Activated naive CD4-positive, alpha-beta T cell treated with anti-CD3 and anti-CD28 coated beads, Interleukin-2, amount 50 U/mL, for 24 hours (primary cell): ENCODE measurements at regions not wholly inside any gene's neighbourhood (a gene's known extent, or its start where the extent isn't known, plus 50 kb on each side); places are given as distances from the start of the nearest gene placed in this dataset.

ENCODE experiments used
- H3K27ac Mint-ChIP-seq: one replicate; pipeline ENCODE4 v1.8.0; 2021; ENCODE audit warnings: mild to moderate bottlenecking, mixed read lengths
- H3K27me3 Mint-ChIP-seq: one replicate; pipeline ENCODE4 v1.8.0; 2021; ENCODE audit warnings: mixed read lengths
- H3K36me3 Mint-ChIP-seq: one replicate; pipeline ENCODE4 v1.8.0; 2021; ENCODE audit warnings: mixed read lengths
- H3K4me1 Mint-ChIP-seq: one replicate; pipeline ENCODE4 v1.8.0; 2021; ENCODE audit warnings: mixed read lengths
- H3K4me3 Mint-ChIP-seq: one replicate; pipeline ENCODE4 v1.8.0; 2021; ENCODE audit warnings: mild to moderate bottlenecking, mixed read lengths
- H3K9me3 Mint-ChIP-seq: one replicate; pipeline ENCODE4 v1.8.0; 2021; ENCODE audit warnings: mixed read lengths

- Mint-ChIP-seq H3K9me3 (peaks cover 6% of the 10 kb centered on the region), H3K27me3 (no peaks in the 10 kb centered on the region)
Observed at GRCh38 chr4:1469043-1469442, 62.8 kb upstream of the NKX1-1 start.

GRCh38 chr4:1467581-1468458, 61.6 kb upstream of the NKX1-1 start:
- no peaks in the 10 kb centered on the region for H3K36me3 Mint-ChIP-seq
- H3K27me3 Mint-ChIP-seq: no peaks in the 10 kb centered on the region
- H3K4me3 Mint-ChIP-seq: no peak overlapping the region
- H3K27ac Mint-ChIP-seq: no peak overlapping the region
- H3K9me3 Mint-ChIP-seq: peaks cover 6% of the 10 kb centered on the region
- no peaks in the 10 kb centered on the region for H3K4me1 Mint-ChIP-seq

More at GRCh38 chr4:1469043-1469442, 62.8 kb upstream of the NKX1-1 start:
- Mint-ChIP-seq H3K36me3 (no peaks in the 10 kb centered on the region), H3K4me3 (no peak overlapping the region), H3K27ac (no peak overlapping the region), H3K4me1 (no peaks in the 10 kb centered on the region)

- Mint-ChIP-seq H3K4me3 (no peak overlapping the region), H3K4me1 (no peaks in the 10 kb centered on the region), H3K9me3 (peaks cover 6% of the 10 kb centered on the region), H3K27me3 (peaks cover 1% of the 10 kb centered on the region), H3K27ac (no peak overlapping the region), H3K36me3 (no peaks in the 10 kb centered on the region)
Observed at GRCh38 chr4:1466863-1467165, 60.6 kb upstream of the NKX1-1 start.

GRCh38 chr4:1466034-1466862, 60.0 kb upstream of the NKX1-1 start:
- Mint-ChIP-seq H3K9me3 (peaks cover 6% of the 10 kb centered on the region), H3K27ac (no peak overlapping the region), H3K4me3 (no peak overlapping the region), H3K36me3 (no peaks in the 10 kb centered on the region), H3K27me3 (peaks cover 4% of the 10 kb centered on the region), H3K4me1 (no peaks in the 10 kb centered on the region)

GRCh38 chr4:1465173-1466033, 59.2 kb upstream of the NKX1-1 start:
- H3K4me3 Mint-ChIP-seq: no peak overlapping the region
- H3K4me1 Mint-ChIP-seq: no peaks in the 10 kb centered on the region
- H3K36me3 Mint-ChIP-seq: peaks cover 1% of the 10 kb centered on the region
- H3K27me3 Mint-ChIP-seq: peaks cover 6% of the 10 kb centered on the region
- H3K9me3 Mint-ChIP-seq: peaks cover 6% of the 10 kb centered on the region
- no peak overlapping the region for H3K27ac Mint-ChIP-seq

- no peak overlapping the region for H3K4me3 Mint-ChIP-seq
- peaks cover 6% of the 10 kb centered on the region for H3K9me3 Mint-ChIP-seq
Observed at GRCh38 chr4:1464581-1465171, 58.4 kb upstream of the NKX1-1 start.

GRCh38 chr4:1463927-1464540, 57.8 kb upstream of the NKX1-1 start:
- no peaks in the 10 kb centered on the region for H3K4me1 Mint-ChIP-seq
- H3K27me3 Mint-ChIP-seq: peaks cover 8% of the 10 kb centered on the region
- H3K4me3 Mint-ChIP-seq: no peak overlapping the region
- peaks cover 2% of the 10 kb centered on the region for H3K36me3 Mint-ChIP-seq
- no peak overlapping the region for H3K27ac Mint-ChIP-seq
- peaks cover 6% of the 10 kb centered on the region for H3K9me3 Mint-ChIP-seq

More at GRCh38 chr4:1464581-1465171, 58.4 kb upstream of the NKX1-1 start:
- Mint-ChIP-seq H3K27ac (no peak overlapping the region), H3K4me1 (no peaks in the 10 kb centered on the region), H3K36me3 (peaks cover 2% of the 10 kb centered on the region), H3K27me3 (peaks cover 8% of the 10 kb centered on the region)

GRCh38 chr4:1463088-1463926, 57.1 kb upstream of the NKX1-1 start:
- H3K27ac Mint-ChIP-seq: no peak overlapping the region
- H3K4me3 Mint-ChIP-seq: no peak overlapping the region
- H3K27me3 Mint-ChIP-seq: peaks cover 8% of the 10 kb centered on the region
- H3K9me3 Mint-ChIP-seq: peaks cover 6% of the 10 kb centered on the region
- H3K4me1 Mint-ChIP-seq: no peaks in the 10 kb centered on the region
- peaks cover 2% of the 10 kb centered on the region for H3K36me3 Mint-ChIP-seq

- H3K9me3 Mint-ChIP-seq: peaks cover 5% of the 10 kb centered on the region
- peaks cover 2% of the 10 kb centered on the region for H3K36me3 Mint-ChIP-seq
- no peaks in the 10 kb centered on the region for H3K4me1 Mint-ChIP-seq
- peaks cover 8% of the 10 kb centered on the region for H3K27me3 Mint-ChIP-seq
- H3K27ac Mint-ChIP-seq: no peak overlapping the region
- no peak overlapping the region for H3K4me3 Mint-ChIP-seq
Observed at GRCh38 chr4:1462768-1463075, 56.5 kb upstream of the NKX1-1 start.

GRCh38 chr4:1462009-1462767, 55.9 kb upstream of the NKX1-1 start:
- peaks cover 8% of the 10 kb centered on the region for H3K27me3 Mint-ChIP-seq
- H3K27ac Mint-ChIP-seq: no peak overlapping the region
- no peak overlapping the region for H3K4me3 Mint-ChIP-seq
- peaks cover 2% of the 10 kb centered on the region for H3K36me3 Mint-ChIP-seq
- H3K4me1 Mint-ChIP-seq: no peaks in the 10 kb centered on the region
- H3K9me3 Mint-ChIP-seq: no peaks in the 10 kb centered on the region

- Mint-ChIP-seq H3K27ac (no peak overlapping the region), H3K27me3 (peaks cover 8% of the 10 kb centered on the region), H3K4me1 (no peaks in the 10 kb centered on the region), H3K36me3 (peaks cover 2% of the 10 kb centered on the region), H3K4me3 (no peak overlapping the region), H3K9me3 (no peaks in the 10 kb centered on the region)
Observed at GRCh38 chr4:1460967-1461868, 55.0 kb upstream of the NKX1-1 start.

- H3K27me3 Mint-ChIP-seq: peaks cover 8% of the 10 kb centered on the region
- peaks cover 2% of the 10 kb centered on the region for H3K36me3 Mint-ChIP-seq
- no peak overlapping the region for H3K4me3 Mint-ChIP-seq
- no peak overlapping the region for H3K27ac Mint-ChIP-seq
- no peaks in the 10 kb centered on the region for H3K4me1 Mint-ChIP-seq
- H3K9me3 Mint-ChIP-seq: no peaks in the 10 kb centered on the region
Observed at GRCh38 chr4:1459722-1460511, 53.7 kb upstream of the NKX1-1 start.
